Spleen (tissue), 7 donors: ENCODE measurements at regions not wholly inside any gene's neighbourhood (a gene's known extent, or its start where the extent isn't known, plus 50 kb on each side); places are given as distances from the start of the nearest gene placed in this dataset.

Experiments
- CTCF ChIP-seq, 11 experiments: fragments of 200-600 bp in 7 of 11; fragments of 450-650 bp in 4 of 11; sonication (generic) in 4 of 11; IDR thresholded peaks in 8 of 11; conservative IDR thresholded peaks in 3 of 11; 1 replicate in 7 of 11; 2 replicates in 4 of 11; pipeline versions ENCODE4 v1.4.0 to v1.8.0; 2016 to 2021; ENCODE audit warnings: antibody characterized with exemption in 11 of 11, inconsistent platforms in 4 of 11, mild to moderate bottlenecking in 1 of 11
- POLR2A ChIP-seq, 3 donors: fragments of 450-650 bp; IDR thresholded peaks; one replicate each; pipeline ENCODE4 v1.5.1; 2017; ENCODE audit warnings: antibody characterized with exemption in 3 of 3, mild to moderate bottlenecking in 1 of 3
- POLR2AphosphoS5 ChIP-seq, 3 donors: sonication (generic); formaldehyde crosslinking; IDR thresholded peaks; one replicate each; pipeline ENCODE4 v1.5.1; 2017; ENCODE audit warnings: antibody characterized with exemption in 3 of 3
- donor health status: DM: no; HTN: no; CAD: no; lungs with moderate emphysema.
- donor health status: DM: no; HTN: no; CAD: no.
- donor health status: DM: no; HTN: no; CAD: no.

GRCh38 chr15:70210528-70210927 is 112.8 kb upstream of the TLE3 start:
- TF ChIP-seq CTCF (IDR thresholded peaks at IDR 0.05 in 8 of 11, conservative IDR thresholded peaks at IDR 0.05 in 3 of 11) (no peak), POLR2A (IDR thresholded peaks at IDR 0.05) (no peak), POLR2AphosphoS5 (IDR thresholded peaks at IDR 0.05) (no peak)
